HEK293T (cell line): ENCODE measurements at regions not wholly inside any gene's neighbourhood (a gene's known extent, or its start where the extent isn't known, plus 50 kb on each side); places are given as distances from the start of the nearest gene placed in this dataset.

ENCODE experiments used
- CTCF ChIA-PET: fragments of 350-600 bp; formaldehyde crosslinking; extraction: SDS; loops from one replicate; lab custom pipeline; 2021; ENCODE audit warnings: antibody characterized with exemption, inconsistent platforms; lab: Yijun Ruan, JAX
- POLR2A ChIA-PET: fragments of 350-600 bp; formaldehyde crosslinking; extraction: SDS; loops from one replicate; lab custom pipeline; 2020; ENCODE audit warnings: antibody characterized with exemption, inconsistent platforms; lab: Yijun Ruan, JAX
- DNase-seq: peaks from one replicate; pipeline ENCODE4 v3.0.0; 2012; ENCODE audit warnings: mixed read lengths; ENCODE audit errors: extremely low spot score
- ARNT ChIP-seq: fragments of 450-650 bp; IDR thresholded peaks from 2 replicates; pipeline ENCODE4 v1.6.1; 2017; ENCODE audit warnings: mild to moderate bottlenecking
- BHLHE40 ChIP-seq: fragments of 450-650 bp; IDR thresholded peaks from 2 replicates; pipeline ENCODE4 v1.6.1; 2016; ENCODE audit warnings: mild to moderate bottlenecking, moderate library complexity, borderline replicate concordance
- CTBP1 ChIP-seq: fragments of 450-650 bp; IDR thresholded peaks from 2 replicates; pipeline ENCODE4 v1.6.1; 2016; ENCODE audit warnings: borderline replicate concordance
- ELF4 ChIP-seq: fragments of 450-650 bp; IDR thresholded peaks from 2 replicates; pipeline ENCODE4 v1.6.1; 2017; ENCODE audit warnings: antibody characterized with exemption
- FOXA1 ChIP-seq: fragments of 450-650 bp; IDR thresholded peaks from 2 replicates; pipeline ENCODE4 v1.6.1; 2016; ENCODE audit warnings: mild to moderate bottlenecking
- FOXK2 ChIP-seq: fragments of 450-650 bp; IDR thresholded peaks from 2 replicates; pipeline ENCODE4 v1.6.1; 2016; ENCODE audit warnings: mild to moderate bottlenecking
- FOXM1 ChIP-seq: fragments of 450-650 bp; IDR thresholded peaks from 2 replicates; pipeline ENCODE4 v1.6.1; 2017; ENCODE audit warnings: mild to moderate bottlenecking, borderline replicate concordance
- HDGF ChIP-seq: fragments of 450-650 bp; IDR thresholded peaks from 2 replicates; pipeline ENCODE4 v1.6.1; 2017; ENCODE audit warnings: antibody characterized with exemption, borderline replicate concordance
- L3MBTL2 ChIP-seq: fragments of 450-650 bp; conservative IDR thresholded peaks from 2 replicates; pipeline ENCODE4 v1.6.1; 2016; ENCODE audit warnings: mild to moderate bottlenecking
- LEF1 ChIP-seq: fragments of 450-650 bp; IDR thresholded peaks from 2 replicates; pipeline ENCODE4 v1.6.1; 2017; ENCODE audit warnings: mild to moderate bottlenecking, borderline replicate concordance
- NFRKB ChIP-seq: fragments of 450-650 bp; IDR thresholded peaks from 2 replicates; pipeline ENCODE4 v1.6.1; 2016; ENCODE audit warnings: mild to moderate bottlenecking, moderate library complexity
- PKNOX1 ChIP-seq: fragments of 450-650 bp; IDR thresholded peaks from 2 replicates; pipeline ENCODE4 v1.6.1; 2016
- SP1 ChIP-seq: fragments of 450-650 bp; IDR thresholded peaks from 2 replicates; pipeline ENCODE4 v1.6.1; 2017
- SUZ12 ChIP-seq: fragments of 450-650 bp; IDR thresholded peaks from 2 replicates; pipeline ENCODE4 v1.6.1; 2016; ENCODE audit warnings: mild to moderate bottlenecking
- TARDBP ChIP-seq: fragments of 450-650 bp; IDR thresholded peaks from 2 replicates; pipeline ENCODE4 v1.6.1; 2016
- ZNF384 ChIP-seq: fragments of 450-650 bp; IDR thresholded peaks from 2 replicates; pipeline ENCODE4 v1.6.1; 2016

- ChIA-PET POLR2A (no interaction called here), CTCF (interaction anchor here (0.7 kb wide), 2 partner anchors 18 to 94 kb away, joined by 3 read pairs; no protein-coding TSS in a partner anchor)
- no peak for TF ChIP-seq ARNT
- TF ChIP-seq FOXK2: no peak
- no peak for TF ChIP-seq CTBP1
- no peak for TF ChIP-seq NFRKB
- TF ChIP-seq SP1: no peak
- TF ChIP-seq PKNOX1: no peak
- TF ChIP-seq ZNF384: no peak
- TF ChIP-seq FOXM1: no peak
- TF ChIP-seq L3MBTL2: no peak
- TF ChIP-seq BHLHE40: no peak
- TF ChIP-seq FOXA1: no peak
- no peak for TF ChIP-seq ELF4
- TF ChIP-seq SUZ12: no peak
- no peak for TF ChIP-seq HDGF
- no peak for TF ChIP-seq TARDBP
- no peak for TF ChIP-seq LEF1
- DNase-seq: no peak
Observed at GRCh38 chr5:157930710-157931109, 71.8 kb upstream of the CLINT1 start.

- DNase-seq: no peak
- ChIA-PET CTCF (no interaction called here), POLR2A (no interaction called here)
- no peak for TF ChIP-seq FOXA1
- TF ChIP-seq ARNT: no peak
- no peak for TF ChIP-seq L3MBTL2
- TF ChIP-seq BHLHE40: no peak
- TF ChIP-seq NFRKB: no peak
- no peak for TF ChIP-seq SUZ12
- TF ChIP-seq ZNF384: no peak
- no peak for TF ChIP-seq FOXM1
Observed at GRCh38 chr5:157926977-157927376, 68.0 kb upstream of the CLINT1 start.

DNA sequence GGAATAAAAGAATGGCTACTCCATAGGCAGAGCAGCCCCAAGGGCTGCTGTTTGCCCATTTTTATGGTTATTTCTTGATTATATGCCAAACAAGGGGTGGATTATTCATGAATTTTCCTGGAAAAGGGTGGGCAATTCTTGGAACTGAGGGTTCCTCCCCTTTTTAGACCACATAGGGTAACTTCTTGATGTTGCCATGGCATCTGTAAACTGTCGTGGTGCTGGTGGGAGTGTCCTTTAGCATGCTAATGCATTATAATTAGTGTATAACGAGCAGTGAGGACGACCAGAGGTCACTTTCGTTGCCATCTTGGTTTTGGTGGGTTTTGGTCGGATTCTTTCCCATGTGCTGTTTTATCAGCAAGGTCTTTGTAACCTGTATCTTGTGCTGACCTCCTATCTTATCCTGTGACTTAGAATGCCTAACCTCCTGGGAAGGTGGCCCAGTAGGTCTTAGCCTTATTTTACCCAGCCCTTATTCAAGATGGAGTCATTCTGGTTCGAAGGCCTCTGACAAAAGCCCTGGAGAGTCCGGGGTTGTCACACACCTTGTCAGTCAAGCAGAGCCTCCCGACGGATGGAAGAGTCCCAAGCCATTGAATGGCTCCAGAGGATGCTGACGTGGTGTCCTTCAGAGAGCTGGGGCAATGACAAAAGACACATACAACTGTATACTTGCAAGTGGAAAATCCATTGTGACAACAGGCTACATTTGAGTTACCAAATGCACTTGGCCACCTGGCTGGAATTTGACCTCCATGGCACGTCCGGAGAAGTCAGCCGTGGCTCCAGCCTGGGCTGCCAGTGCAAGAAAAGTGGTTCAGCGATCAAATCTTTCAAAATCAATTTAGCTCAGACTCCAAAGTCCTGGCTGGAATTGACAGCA, 67.1 kb upstream of the CLINT1 start:
- TF ChIP-seq FOXM1 (no peak), TARDBP (no peak), NFRKB (no peak), SP1 (no peak), HDGF (no peak), SUZ12 (no peak)
- no peak for DNase-seq
- ChIA-PET CTCF (interaction anchor here (0.8 kb wide), 1 partner anchor 23 kb away, joined by 3 read pairs; no protein-coding TSS in a partner anchor), POLR2A (no interaction called here)

GRCh38 chr5:157924931-157925729, 66.2 kb upstream of the CLINT1 start:
- CTCF ChIA-PET: interaction anchor here (0.6 kb wide), 1 partner anchor 83 kb away, joined by 4 read pairs; no protein-coding TSS in a partner anchor
- POLR2A ChIA-PET: no interaction called here

GRCh38 chr5:157924490-157924889, 65.5 kb upstream of the CLINT1 start:
- TF ChIP-seq FOXA1 (no peak), HDGF (no peak), FOXK2 (no peak), ELF4 (no peak), LEF1 (no peak), SUZ12 (no peak), BHLHE40 (no peak), TARDBP (no peak), L3MBTL2 (no peak)
- ChIA-PET POLR2A (no interaction called here), CTCF (no interaction called here)
- no peak for DNase-seq

More at GRCh38 chr5:157924931-157925729, 66.2 kb upstream of the CLINT1 start:
- DNase-seq: no peak
- no peak for TF ChIP-seq CTBP1
- no peak for TF ChIP-seq FOXM1
- no peak for TF ChIP-seq ZNF384
- TF ChIP-seq ELF4: no peak
- no peak for TF ChIP-seq HDGF
- no peak for TF ChIP-seq BHLHE40
- no peak for TF ChIP-seq SUZ12
- no peak for TF ChIP-seq FOXA1
- TF ChIP-seq FOXK2: no peak
- no peak for TF ChIP-seq LEF1
- no peak for TF ChIP-seq PKNOX1
- no peak for TF ChIP-seq ARNT
- no peak for TF ChIP-seq L3MBTL2
- no peak for TF ChIP-seq TARDBP
- no peak for TF ChIP-seq SP1
- no peak for TF ChIP-seq NFRKB

GRCh38 chr5:157923765-157924164, 64.8 kb upstream of the CLINT1 start:
- DNase-seq: no peak
- POLR2A ChIA-PET: no interaction called here
- TF ChIP-seq BHLHE40 (no peak), PKNOX1 (no peak), TARDBP (no peak), FOXA1 (no peak), NFRKB (no peak), FOXM1 (no peak), ZNF384 (no peak), FOXK2 (no peak), HDGF (no peak)
- CTCF ChIA-PET: interaction anchor here (0.6 kb wide), 1 partner anchor 27 kb away, joined by 3 read pairs; no protein-coding TSS in a partner anchor
